Nephron (organoid): ENCODE measurements at regions not wholly inside any gene's neighbourhood (a gene's known extent, or its start where the extent isn't known, plus 50 kb on each side); places are given as distances from the start of the nearest gene placed in this dataset.

Experiments
- H3K27ac Mint-ChIP-seq, 3 experiments: 2 replicates each; pipeline ENCODE4 v1.8.0; 2020; ENCODE audit warnings: mixed read lengths in 3 of 3, mild to moderate bottlenecking in 2 of 3, moderate library complexity in 1 of 3
- H3K27me3 Mint-ChIP-seq: 2 replicates; pipeline ENCODE4 v1.8.0; 2021; ENCODE audit warnings: low read depth, mild to moderate bottlenecking, moderate library complexity, mixed read lengths
- H3K36me3 Mint-ChIP-seq: 2 replicates; pipeline ENCODE4 v1.8.0; 2020; ENCODE audit warnings: low read depth, mixed read lengths
- H3K4me1 Mint-ChIP-seq: 2 replicates; pipeline ENCODE4 v1.8.0; 2020; ENCODE audit warnings: mixed read lengths
- H3K4me3 Mint-ChIP-seq, 3 experiments: 2 replicates each; pipeline ENCODE4 v1.8.0; 2020; ENCODE audit warnings: mild to moderate bottlenecking in 3 of 3, mixed read lengths in 3 of 3, moderate library complexity in 2 of 3
- H3K9me3 Mint-ChIP-seq: 2 replicates; pipeline ENCODE4 v1.8.0; 2020; ENCODE audit warnings: mixed read lengths
- TF ChIP-seq, protein P1 (sequence below), 3 experiments: fragments of 200-600 bp; sonication (generic); IDR thresholded peaks; one replicate each; pipeline ENCODE4 v1.5.0; 2021; ENCODE audit warnings: antibody characterized with exemption in 3 of 3; ENCODE audit not compliant: unreplicated experiment in 3 of 3

GRCh38 chr3:118550556-118550955 is 484.1 kb downstream of the IGSF11 start:
- Mint-ChIP-seq H3K27me3 (peaks cover 3% of the 10 kb centered on the region), H3K4me1 (no peaks in the 10 kb centered on the region), H3K9me3 (no peaks in the 10 kb centered on the region), H3K27ac (no peak overlapping the region), H3K4me3 (no peak overlapping the region), H3K36me3 (no peaks in the 10 kb centered on the region)
- TF ChIP-seq, protein P1, sequence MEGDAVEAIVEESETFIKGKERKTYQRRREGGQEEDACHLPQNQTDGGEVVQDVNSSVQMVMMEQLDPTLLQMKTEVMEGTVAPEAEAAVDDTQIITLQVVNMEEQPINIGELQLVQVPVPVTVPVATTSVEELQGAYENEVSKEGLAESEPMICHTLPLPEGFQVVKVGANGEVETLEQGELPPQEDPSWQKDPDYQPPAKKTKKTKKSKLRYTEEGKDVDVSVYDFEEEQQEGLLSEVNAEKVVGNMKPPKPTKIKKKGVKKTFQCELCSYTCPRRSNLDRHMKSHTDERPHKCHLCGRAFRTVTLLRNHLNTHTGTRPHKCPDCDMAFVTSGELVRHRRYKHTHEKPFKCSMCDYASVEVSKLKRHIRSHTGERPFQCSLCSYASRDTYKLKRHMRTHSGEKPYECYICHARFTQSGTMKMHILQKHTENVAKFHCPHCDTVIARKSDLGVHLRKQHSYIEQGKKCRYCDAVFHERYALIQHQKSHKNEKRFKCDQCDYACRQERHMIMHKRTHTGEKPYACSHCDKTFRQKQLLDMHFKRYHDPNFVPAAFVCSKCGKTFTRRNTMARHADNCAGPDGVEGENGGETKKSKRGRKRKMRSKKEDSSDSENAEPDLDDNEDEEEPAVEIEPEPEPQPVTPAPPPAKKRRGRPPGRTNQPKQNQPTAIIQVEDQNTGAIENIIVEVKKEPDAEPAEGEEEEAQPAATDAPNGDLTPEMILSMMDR (IDR thresholded peaks at IDR 0.05; ENCODE audit: unreplicated experiment in 3 of 3): no peak

DNA sequence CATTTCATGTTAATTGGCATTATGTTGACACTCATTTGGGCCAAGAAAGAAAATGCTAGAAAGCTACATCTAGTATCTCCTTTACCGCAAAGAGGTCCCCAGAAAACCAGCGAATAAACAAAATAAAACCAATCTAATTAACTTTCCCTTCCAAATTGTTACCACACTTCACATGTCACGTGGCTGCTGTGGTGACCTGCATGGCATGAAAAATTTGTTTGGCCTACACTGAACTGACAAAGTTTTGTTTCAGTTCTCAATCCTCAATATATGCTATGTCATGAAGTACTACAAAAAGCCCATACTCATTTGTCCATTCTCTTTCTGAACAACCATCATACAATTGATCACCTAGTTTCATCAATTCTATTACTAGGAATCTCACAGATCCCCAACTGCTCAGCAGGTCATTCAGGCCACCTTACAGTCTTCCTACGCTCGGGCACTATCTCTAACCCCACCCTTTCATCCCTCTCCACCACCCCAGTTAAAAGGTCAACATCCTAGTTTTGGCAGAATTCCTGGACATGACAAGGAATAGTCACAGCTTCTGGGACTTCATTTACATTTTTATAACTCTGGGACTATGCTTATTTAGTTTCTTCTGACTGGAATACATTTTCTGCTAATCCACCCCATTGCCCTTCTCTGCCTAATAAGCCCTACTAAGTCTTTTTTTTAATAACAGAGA is 480.4 kb downstream of the IGSF11 start:
- H3K4me3 Mint-ChIP-seq: no peak overlapping the region
- H3K27me3 Mint-ChIP-seq: peaks cover 3% of the 10 kb centered on the region
- H3K4me1 Mint-ChIP-seq: no peaks in the 10 kb centered on the region
- H3K36me3 Mint-ChIP-seq: no peaks in the 10 kb centered on the region
- H3K9me3 Mint-ChIP-seq: no peaks in the 10 kb centered on the region
- no peak overlapping the region for H3K27ac Mint-ChIP-seq
- TF ChIP-seq, protein P1 (IDR thresholded peaks at IDR 0.05; ENCODE audit: unreplicated experiment in 3 of 3): no peak

- Mint-ChIP-seq H3K4me3 (no peak overlapping the region), H3K27me3 (peaks cover 3% of the 10 kb centered on the region), H3K9me3 (no peaks in the 10 kb centered on the region), H3K36me3 (no peaks in the 10 kb centered on the region), H3K4me1 (no peaks in the 10 kb centered on the region), H3K27ac (no peak overlapping the region)
- TF ChIP-seq, protein P1 (IDR thresholded peaks at IDR 0.05; ENCODE audit: unreplicated experiment in 3 of 3): no peak
Measured at GRCh38 chr3:118556983-118557382, 477.7 kb downstream of the IGSF11 start.

GRCh38 chr3:118557513-118557912 is 477.1 kb downstream of the IGSF11 start:
- Mint-ChIP-seq H3K27ac (no peak overlapping the region), H3K27me3 (peaks cover 3% of the 10 kb centered on the region), H3K9me3 (no peaks in the 10 kb centered on the region), H3K36me3 (no peaks in the 10 kb centered on the region), H3K4me3 (no peak overlapping the region), H3K4me1 (no peaks in the 10 kb centered on the region)
- TF ChIP-seq, protein P1 (IDR thresholded peaks at IDR 0.05; ENCODE audit: unreplicated experiment in 3 of 3): no peak

GRCh38 chr3:118559286-118559685 is 475.4 kb downstream of the IGSF11 start:
- no peaks in the 10 kb centered on the region for H3K27me3 Mint-ChIP-seq
- H3K36me3 Mint-ChIP-seq: no peaks in the 10 kb centered on the region
- no peaks in the 10 kb centered on the region for H3K9me3 Mint-ChIP-seq
- TF ChIP-seq, protein P1 (IDR thresholded peaks at IDR 0.05; ENCODE audit: unreplicated experiment in 3 of 3): no peak
- no peak overlapping the region for H3K4me3 Mint-ChIP-seq
- H3K4me1 Mint-ChIP-seq: peaks cover 4% of the 10 kb centered on the region
- H3K27ac Mint-ChIP-seq: no peak overlapping the region

DNA sequence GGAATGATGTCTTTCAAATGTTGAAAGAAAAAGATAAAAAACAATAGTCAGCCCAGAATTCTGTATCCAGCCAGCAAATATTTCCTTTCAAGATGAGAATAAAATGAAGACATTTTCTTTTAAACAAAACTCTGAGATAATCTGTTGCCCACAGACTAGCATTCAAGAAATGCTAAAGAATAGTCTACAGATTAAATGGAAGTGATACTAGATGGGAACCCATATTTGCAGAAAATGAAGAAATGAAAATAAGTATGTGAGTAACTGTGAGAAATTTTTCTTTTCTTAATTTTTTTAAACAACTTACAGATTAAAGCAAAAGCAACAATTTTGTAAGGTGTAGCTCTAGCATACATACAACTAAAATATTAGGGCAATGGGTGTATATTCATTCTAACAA is 469.8 kb downstream of the IGSF11 start:
- TF ChIP-seq, protein P1 (IDR thresholded peaks at IDR 0.05; ENCODE audit: unreplicated experiment in 3 of 3): no peak
- peaks cover 17% of the 10 kb centered on the region for H3K9me3 Mint-ChIP-seq
- no peak overlapping the region for H3K4me3 Mint-ChIP-seq
- peaks cover 8% of the 10 kb centered on the region for H3K4me1 Mint-ChIP-seq
- no peaks in the 10 kb centered on the region for H3K27me3 Mint-ChIP-seq
- H3K36me3 Mint-ChIP-seq: no peaks in the 10 kb centered on the region
- no peak overlapping the region for H3K27ac Mint-ChIP-seq
